ENCODE measurements at regions not wholly inside any gene's neighbourhood (a gene's known extent, or its start where the extent isn't known, plus 50 kb on each side); places are given as distances from the start of the nearest gene placed in this dataset.

- H3K4me2 ChIP-seq (ENCODE audit: low read depth, low read length): no peak overlapping the region
- no peak overlapping the region for H2AFZ ChIP-seq (ENCODE audit: low read length)
- H3F3A ChIP-seq (ENCODE audit: insufficient read depth, low read length): no peaks in the 10 kb centered on the region
- H3K9me2 ChIP-seq (replicated peaks; ENCODE audit: insufficient read depth, low read length): no peaks in the 10 kb centered on the region
- H3K4me3 ChIP-seq (ENCODE audit: low read length): no peak overlapping the region
- no peaks in the 10 kb centered on the region for H3K27me3 ChIP-seq (replicated peaks; ENCODE audit: insufficient read depth, low read length)
- H3K4me1 ChIP-seq (ENCODE audit: low read length): no peaks in the 10 kb centered on the region
- H3K36me3 ChIP-seq (replicated peaks; ENCODE audit: insufficient read depth, low read length): no peaks in the 10 kb centered on the region
- H3K9ac ChIP-seq (ENCODE audit: low read length): no peak overlapping the region
- H3K9me3 ChIP-seq (replicated peaks; ENCODE audit: insufficient read depth, low read length): no peaks in the 10 kb centered on the region
- no peaks in the 10 kb centered on the region for H3K79me2 ChIP-seq (ENCODE audit: low read length)
- no peak for TF ChIP-seq EZH2 (optimal IDR thresholded peaks at IDR 0.05; ENCODE audit: low read depth, low read length)
- TF ChIP-seq EZH2phosphoT487 (IDR thresholded peaks at IDR 0.05; ENCODE audit: low read length): no peak
- TF ChIP-seq, protein P1, sequence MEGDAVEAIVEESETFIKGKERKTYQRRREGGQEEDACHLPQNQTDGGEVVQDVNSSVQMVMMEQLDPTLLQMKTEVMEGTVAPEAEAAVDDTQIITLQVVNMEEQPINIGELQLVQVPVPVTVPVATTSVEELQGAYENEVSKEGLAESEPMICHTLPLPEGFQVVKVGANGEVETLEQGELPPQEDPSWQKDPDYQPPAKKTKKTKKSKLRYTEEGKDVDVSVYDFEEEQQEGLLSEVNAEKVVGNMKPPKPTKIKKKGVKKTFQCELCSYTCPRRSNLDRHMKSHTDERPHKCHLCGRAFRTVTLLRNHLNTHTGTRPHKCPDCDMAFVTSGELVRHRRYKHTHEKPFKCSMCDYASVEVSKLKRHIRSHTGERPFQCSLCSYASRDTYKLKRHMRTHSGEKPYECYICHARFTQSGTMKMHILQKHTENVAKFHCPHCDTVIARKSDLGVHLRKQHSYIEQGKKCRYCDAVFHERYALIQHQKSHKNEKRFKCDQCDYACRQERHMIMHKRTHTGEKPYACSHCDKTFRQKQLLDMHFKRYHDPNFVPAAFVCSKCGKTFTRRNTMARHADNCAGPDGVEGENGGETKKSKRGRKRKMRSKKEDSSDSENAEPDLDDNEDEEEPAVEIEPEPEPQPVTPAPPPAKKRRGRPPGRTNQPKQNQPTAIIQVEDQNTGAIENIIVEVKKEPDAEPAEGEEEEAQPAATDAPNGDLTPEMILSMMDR (IDR thresholded peaks at IDR 0.05; ENCODE audit: low read length): no peak
- H4K20me1 ChIP-seq (ENCODE audit: insufficient read depth, low read length): no peaks in the 10 kb centered on the region
- H3K27ac ChIP-seq (ENCODE audit: low read length): no peak overlapping the region
- no peak for DNase-seq
Measured at GRCh38 chr9:16318516-16319060, 551.9 kb downstream of the BNC2 start.

DNA sequence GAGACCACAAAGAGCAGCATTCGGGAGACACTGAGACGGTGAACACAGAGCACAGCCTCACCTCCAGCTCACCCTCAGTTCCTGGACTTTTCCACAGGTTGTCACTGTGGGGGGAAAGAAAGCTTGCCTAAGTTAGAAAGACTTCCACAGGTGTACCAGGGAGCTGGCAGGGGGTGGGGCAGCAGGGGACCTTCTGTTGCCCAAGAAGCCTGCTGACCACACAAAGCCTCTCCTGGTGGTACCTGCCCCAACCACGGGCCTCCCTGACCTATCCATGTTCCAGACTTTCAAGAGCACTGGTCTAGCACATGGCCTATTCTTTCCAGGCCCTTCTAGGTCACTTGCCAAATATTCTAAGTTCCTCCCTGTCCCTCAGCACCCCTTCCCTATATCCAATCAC lies 550.8 kb downstream of the BNC2 start:
- no peak for DNase-seq
- Histone ChIP-seq H3K9ac (ENCODE audit: low read length) (no peak overlapping the region), H2AFZ (ENCODE audit: low read length) (no peak overlapping the region), H3K27ac (ENCODE audit: low read length) (no peak overlapping the region), H3K27me3 (replicated peaks; ENCODE audit: insufficient read depth, low read length) (no peaks in the 10 kb centered on the region), H3K36me3 (replicated peaks; ENCODE audit: insufficient read depth, low read length) (no peaks in the 10 kb centered on the region), H3K4me3 (ENCODE audit: low read length) (no peak overlapping the region), H3F3A (ENCODE audit: insufficient read depth, low read length) (no peaks in the 10 kb centered on the region), H3K79me2 (ENCODE audit: low read length) (no peaks in the 10 kb centered on the region), H4K20me1 (ENCODE audit: insufficient read depth, low read length) (no peaks in the 10 kb centered on the region), H3K4me2 (ENCODE audit: low read depth, low read length) (no peak overlapping the region), H3K9me2 (replicated peaks; ENCODE audit: insufficient read depth, low read length) (no peaks in the 10 kb centered on the region), H3K4me1 (ENCODE audit: low read length) (no peaks in the 10 kb centered on the region), H3K9me3 (replicated peaks; ENCODE audit: insufficient read depth, low read length) (no peaks in the 10 kb centered on the region)
- TF ChIP-seq EZH2phosphoT487 (IDR thresholded peaks at IDR 0.05; ENCODE audit: low read length) (no peak), EZH2 (optimal IDR thresholded peaks at IDR 0.05; ENCODE audit: low read depth, low read length) (no peak)
- TF ChIP-seq, protein P1 (IDR thresholded peaks at IDR 0.05; ENCODE audit: low read length): no peak

DNA sequence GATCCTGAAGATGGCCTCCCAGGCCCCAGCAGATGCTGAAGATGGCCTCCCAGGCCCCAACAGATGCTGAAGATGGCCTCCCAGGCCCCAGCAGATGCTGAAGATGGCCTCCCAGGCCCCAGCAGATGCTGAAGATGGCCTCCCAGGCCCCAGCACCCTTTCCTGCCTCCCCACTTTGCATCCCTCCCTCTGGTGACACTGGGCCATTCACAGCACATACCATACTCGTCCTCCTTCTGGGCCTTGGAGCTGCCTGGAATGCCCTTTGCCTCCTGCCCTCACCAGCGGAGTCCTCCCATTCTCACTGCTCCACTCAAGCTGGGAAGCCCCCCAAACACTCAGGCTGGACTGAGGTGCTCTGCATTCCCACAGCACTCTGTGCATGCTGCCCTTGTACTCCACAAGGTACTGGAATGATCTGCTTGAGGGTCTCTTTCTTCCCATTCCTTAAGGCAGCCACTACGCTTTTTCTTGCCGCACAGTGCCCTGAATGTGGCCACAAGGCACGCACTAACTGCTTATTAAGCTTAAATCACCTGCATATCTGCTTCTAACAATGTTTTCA lies 550.0 kb downstream of the BNC2 start:
- no peak overlapping the region for H2AFZ ChIP-seq (ENCODE audit: low read length)
- no peak for DNase-seq
- H3K9ac ChIP-seq (ENCODE audit: low read length): no peak overlapping the region
- no peaks in the 10 kb centered on the region for H3K4me1 ChIP-seq (ENCODE audit: low read length)
- no peak overlapping the region for H3K27ac ChIP-seq (ENCODE audit: low read length)
- H3K4me2 ChIP-seq (ENCODE audit: low read depth, low read length): no peak overlapping the region
- no peaks in the 10 kb centered on the region for H3K79me2 ChIP-seq (ENCODE audit: low read length)
- TF ChIP-seq EZH2 (optimal IDR thresholded peaks at IDR 0.05; ENCODE audit: low read depth, low read length): no peak
- no peak for TF ChIP-seq EZH2phosphoT487 (IDR thresholded peaks at IDR 0.05; ENCODE audit: low read length)
- TF ChIP-seq, protein P1 (IDR thresholded peaks at IDR 0.05; ENCODE audit: low read length): no peak
- H4K20me1 ChIP-seq (ENCODE audit: insufficient read depth, low read length): no peaks in the 10 kb centered on the region
- H3K9me2 ChIP-seq (replicated peaks; ENCODE audit: insufficient read depth, low read length): no peaks in the 10 kb centered on the region
- H3K9me3 ChIP-seq (replicated peaks; ENCODE audit: insufficient read depth, low read length): no peaks in the 10 kb centered on the region
- no peaks in the 10 kb centered on the region for H3K36me3 ChIP-seq (replicated peaks; ENCODE audit: insufficient read depth, low read length)
- H3K4me3 ChIP-seq (ENCODE audit: low read length): no peak overlapping the region
- no peaks in the 10 kb centered on the region for H3K27me3 ChIP-seq (replicated peaks; ENCODE audit: insufficient read depth, low read length)
- H3F3A ChIP-seq (ENCODE audit: insufficient read depth, low read length): no peaks in the 10 kb centered on the region

Measured in MM.1S (cell line).